Retinal pigment epithelial cell (primary cell): ENCODE measurements at regions not wholly inside any gene's neighbourhood (a gene's known extent, or its start where the extent isn't known, plus 50 kb on each side); places are given as distances from the start of the nearest gene placed in this dataset.

ENCODE experiments used
- DNase-seq: peaks from one replicate; pipeline ENCODE4 v3.0.0-alpha.2; 2010; ENCODE audit warnings: low read depth
- H3K4me3 ChIP-seq: 2 replicates; pipeline ENCODE4 v1.5.1; 2011; ENCODE audit warnings: mild to moderate bottlenecking, low read length, control low read depth, moderate library complexity
- TF ChIP-seq, protein P1 (sequence below): conservative IDR thresholded peaks from 2 replicates; pipeline ENCODE4 v1.5.1; 2011; ENCODE audit warnings: low read depth, low read length, control low read depth, inconsistent platforms

DNA sequence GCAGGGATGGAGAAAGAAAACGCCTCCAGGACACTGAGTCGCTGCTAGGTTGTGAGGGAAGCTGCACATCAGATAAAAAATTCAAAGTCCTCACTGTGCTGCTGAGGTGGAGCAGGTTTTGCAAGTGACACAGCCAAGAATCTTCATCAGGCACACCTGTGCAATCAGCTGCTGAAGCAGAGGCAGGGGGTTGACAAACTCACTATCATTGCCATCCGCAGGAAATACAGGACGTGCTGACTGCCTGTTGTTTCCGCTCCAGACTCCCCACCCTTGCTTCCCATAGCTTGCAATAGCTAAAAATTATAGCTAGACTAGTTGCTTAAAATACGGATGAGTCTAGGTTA is 147.8 kb upstream of the FHL2 start:
- H3K4me3 ChIP-seq = no peak overlapping the region
- TF ChIP-seq, protein P1, sequence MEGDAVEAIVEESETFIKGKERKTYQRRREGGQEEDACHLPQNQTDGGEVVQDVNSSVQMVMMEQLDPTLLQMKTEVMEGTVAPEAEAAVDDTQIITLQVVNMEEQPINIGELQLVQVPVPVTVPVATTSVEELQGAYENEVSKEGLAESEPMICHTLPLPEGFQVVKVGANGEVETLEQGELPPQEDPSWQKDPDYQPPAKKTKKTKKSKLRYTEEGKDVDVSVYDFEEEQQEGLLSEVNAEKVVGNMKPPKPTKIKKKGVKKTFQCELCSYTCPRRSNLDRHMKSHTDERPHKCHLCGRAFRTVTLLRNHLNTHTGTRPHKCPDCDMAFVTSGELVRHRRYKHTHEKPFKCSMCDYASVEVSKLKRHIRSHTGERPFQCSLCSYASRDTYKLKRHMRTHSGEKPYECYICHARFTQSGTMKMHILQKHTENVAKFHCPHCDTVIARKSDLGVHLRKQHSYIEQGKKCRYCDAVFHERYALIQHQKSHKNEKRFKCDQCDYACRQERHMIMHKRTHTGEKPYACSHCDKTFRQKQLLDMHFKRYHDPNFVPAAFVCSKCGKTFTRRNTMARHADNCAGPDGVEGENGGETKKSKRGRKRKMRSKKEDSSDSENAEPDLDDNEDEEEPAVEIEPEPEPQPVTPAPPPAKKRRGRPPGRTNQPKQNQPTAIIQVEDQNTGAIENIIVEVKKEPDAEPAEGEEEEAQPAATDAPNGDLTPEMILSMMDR = no peak
- no peak for DNase-seq

DNA sequence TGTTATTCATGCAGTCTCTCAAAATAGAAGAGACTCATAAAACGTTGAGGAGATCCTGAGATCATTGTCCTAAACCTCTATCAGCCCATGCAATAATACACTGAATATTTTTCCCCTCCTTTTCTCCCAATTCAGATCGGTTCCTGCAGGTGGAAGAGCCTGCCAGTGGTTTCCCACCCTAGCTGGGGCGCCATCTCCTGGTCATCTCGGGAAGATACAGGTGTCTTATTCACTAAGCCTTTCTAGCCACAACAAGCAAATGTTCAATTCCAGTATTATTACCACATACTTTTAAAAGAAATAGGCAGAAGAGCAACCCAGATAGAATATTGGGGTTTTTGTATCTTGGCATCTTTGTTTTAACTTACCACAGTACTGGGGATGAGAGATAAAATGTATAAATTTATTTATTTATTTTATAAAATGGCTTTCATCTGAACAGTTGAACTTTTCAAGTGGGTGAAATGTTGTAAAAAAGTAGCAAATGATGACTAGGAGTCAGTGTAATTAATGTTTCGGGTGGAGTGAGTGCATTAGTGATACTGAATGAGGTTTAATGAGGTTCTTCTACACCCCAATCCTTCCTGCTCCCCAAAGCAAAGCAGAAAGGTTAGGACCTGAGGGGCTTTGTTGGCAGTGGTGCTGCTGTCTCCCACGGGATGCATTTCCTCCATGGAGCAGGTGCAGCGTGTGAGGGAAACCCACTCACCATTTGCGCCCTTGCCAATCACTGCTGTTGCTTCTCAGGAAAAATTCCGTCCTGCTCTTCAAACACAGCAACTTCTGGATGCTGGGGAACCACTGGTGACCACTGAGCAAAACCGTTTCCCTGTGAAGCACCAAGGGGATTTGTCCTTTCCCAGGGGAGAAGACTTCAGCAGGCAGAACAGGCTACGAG is 147.1 kb upstream of the FHL2 start:
- TF ChIP-seq, protein P1 = peak; percentile 92
- peak; percentile 5 for DNase-seq
- no peak overlapping the region for H3K4me3 ChIP-seq

DNA sequence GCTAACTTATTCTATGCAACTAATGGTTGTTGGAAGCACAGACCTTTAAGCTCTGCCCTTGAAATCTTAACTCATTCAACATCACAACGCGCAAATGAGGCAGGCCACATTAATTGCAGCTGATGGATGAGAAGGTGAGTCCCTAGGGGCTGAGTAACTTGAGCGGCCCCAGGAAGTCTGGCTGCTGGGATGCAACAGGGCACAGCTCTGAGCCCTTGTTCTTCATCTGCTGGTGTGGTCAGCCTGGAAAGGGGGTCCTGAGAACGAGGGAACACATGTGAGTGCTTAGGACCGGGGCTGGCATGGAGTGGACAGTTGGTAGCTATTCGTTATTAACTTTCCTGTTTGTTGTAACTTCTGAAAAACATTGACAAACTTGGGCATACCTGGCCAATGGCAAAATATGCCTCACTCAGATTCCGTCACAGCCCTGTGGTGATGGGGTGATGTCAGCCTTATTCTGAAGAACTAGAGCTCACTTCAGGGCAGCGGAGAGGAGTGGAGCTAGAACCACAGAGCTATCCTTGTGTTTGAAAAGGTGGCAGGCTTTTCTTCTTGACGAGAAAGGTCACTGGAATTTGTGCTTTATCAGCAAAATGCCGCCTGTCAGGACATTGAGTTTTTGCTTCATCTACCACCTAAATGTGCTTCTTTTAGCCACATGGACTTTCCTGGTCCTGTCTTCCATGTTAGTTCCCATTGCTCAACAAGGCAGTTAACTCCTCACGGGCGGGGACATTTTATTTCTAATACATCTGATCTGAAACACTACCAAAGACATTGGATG is 145.9 kb upstream of the FHL2 start:
- DNase-seq = no peak
- TF ChIP-seq, protein P1 = no peak
- no peak overlapping the region for H3K4me3 ChIP-seq

DNA sequence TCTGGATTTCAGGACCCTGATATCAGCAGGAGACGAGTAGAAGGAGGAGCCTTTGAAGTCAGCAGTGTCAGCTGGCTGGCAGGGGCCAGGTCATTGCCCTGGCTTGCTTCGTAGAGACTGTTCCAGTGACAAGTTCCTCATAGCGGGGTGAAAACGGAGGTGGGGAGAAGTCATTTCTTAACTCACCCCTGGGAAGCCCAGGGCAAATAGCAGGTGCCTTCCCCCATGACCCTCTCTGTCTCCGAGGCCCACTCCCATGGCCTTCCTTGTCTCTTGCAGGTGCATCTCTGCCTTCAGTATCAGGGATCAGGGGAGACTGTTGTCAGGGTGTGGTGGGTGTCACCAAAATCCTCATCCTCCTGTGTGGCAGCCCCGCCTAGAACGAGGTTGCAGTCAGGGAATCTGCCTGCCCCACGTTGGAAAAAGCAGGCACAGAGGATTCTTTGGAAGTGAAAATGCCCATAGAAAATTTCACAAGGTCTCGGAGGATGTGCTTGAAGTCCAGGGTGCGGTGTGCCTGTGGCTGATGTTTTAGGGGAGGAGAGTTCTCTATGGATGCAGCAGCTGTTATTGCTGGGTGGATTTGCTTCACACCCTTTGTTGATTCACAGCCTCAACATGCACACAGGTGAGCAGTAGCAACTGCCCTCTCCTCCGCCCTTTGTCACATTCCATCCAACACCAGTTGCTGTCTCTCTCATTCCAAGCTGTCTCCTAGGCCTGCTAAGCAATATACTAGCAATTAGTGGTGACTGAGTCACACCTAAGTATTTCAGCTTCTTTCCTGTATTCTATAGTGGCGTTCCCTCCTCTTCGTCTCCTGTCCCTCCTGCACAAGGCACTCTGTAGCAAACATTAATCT is 142.6 kb upstream of the FHL2 start:
- TF ChIP-seq, protein P1 = no peak
- DNase-seq = no peak
- no peak overlapping the region for H3K4me3 ChIP-seq

DNA sequence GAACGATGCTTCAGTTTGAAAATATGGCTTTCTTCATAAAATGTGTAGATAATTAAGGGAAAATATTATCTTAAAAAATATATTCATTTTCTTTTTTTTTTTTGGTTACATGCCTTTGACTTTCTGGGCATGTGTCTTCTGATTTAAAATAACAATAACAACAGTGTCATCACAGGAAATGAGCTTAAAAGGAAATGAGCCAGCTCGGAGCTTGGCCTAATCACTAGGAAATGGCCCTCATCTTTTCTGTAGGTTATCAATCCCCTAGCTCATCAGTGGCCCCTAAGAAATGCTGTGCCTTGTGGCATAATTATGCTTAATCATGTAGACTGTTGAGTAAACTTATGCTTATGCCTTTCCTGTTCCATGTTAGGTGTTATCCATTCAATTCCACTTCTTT is 141.8 kb upstream of the FHL2 start:
- DNase-seq = no peak

DNA sequence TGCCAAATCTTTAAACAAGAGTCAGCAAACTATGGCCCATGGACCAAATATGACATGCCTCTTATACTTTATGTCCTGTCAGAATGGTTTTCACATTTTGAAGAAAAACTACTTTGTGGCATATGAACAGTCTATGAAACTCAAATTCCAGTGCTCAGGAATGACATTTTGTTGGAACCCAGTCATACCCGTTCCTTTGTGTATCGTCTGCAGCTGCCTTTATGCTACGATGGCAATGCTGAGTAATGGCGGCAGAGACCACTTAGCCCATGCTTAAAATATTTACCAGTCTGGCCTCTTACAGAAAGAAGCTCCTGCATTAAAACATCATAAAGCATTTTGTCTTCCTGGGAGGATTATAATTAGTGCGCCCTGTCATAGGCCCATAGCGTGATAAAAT is 140.5 kb upstream of the FHL2 start:
- TF ChIP-seq, protein P1 = no peak
- DNase-seq = no peak
- no peak overlapping the region for H3K4me3 ChIP-seq

More for the DNA sequence above, 141.8 kb upstream of the FHL2 start:
- TF ChIP-seq, protein P1 = no peak
- no peak overlapping the region for H3K4me3 ChIP-seq
